Neuronal stem cell (in vitro differentiated cells): ENCODE measurements at regions not wholly inside any gene's neighbourhood (a gene's known extent, or its start where the extent isn't known, plus 50 kb on each side); places are given as distances from the start of the nearest gene placed in this dataset.

Source experiments
- DNase-seq: peaks from one replicate; pipeline ENCODE4 v3.0.0-alpha.2; 2013; ENCODE audit warnings: low spot score
- H2AFZ ChIP-seq: one replicate; pipeline ENCODE4 v1.6.1; 2013; ENCODE audit warnings: mild to moderate bottlenecking, low read length, inconsistent platforms
- H2AK5ac ChIP-seq: 2 replicates; pipeline ENCODE4 v1.6.1; 2013; ENCODE audit warnings: low read depth, mild to moderate bottlenecking, inconsistent platforms, low read length, moderate library complexity, mixed read lengths
- H2BK120ac ChIP-seq: 2 replicates; pipeline ENCODE4 v1.6.1; 2013; ENCODE audit warnings: low read depth, mild to moderate bottlenecking, inconsistent platforms, low read length, moderate library complexity, mixed read lengths
- H2BK12ac ChIP-seq: one replicate; pipeline ENCODE4 v1.6.1; 2013; ENCODE audit warnings: low read length, inconsistent platforms
- H2BK15ac ChIP-seq: 2 replicates; pipeline ENCODE4 v1.6.1; 2013; ENCODE audit warnings: mild to moderate bottlenecking, low read length, inconsistent platforms, mixed read lengths
- H2BK5ac ChIP-seq: one replicate; pipeline ENCODE4 v1.6.1; 2013; ENCODE audit warnings: inconsistent platforms, mild to moderate bottlenecking, low read length, moderate library complexity
- H3K14ac ChIP-seq: one replicate; pipeline ENCODE4 v1.6.1; 2013; ENCODE audit warnings: low read length, inconsistent platforms
- H3K18ac ChIP-seq: 2 replicates; pipeline ENCODE4 v1.6.1; 2013; ENCODE audit warnings: low read length, inconsistent platforms
- H3K23ac ChIP-seq: 2 replicates; pipeline ENCODE4 v1.6.1; 2013; ENCODE audit warnings: low read depth, mild to moderate bottlenecking, mixed read lengths, low read length, inconsistent platforms; ENCODE audit not compliant: poor library complexity
- H3K27ac ChIP-seq: replicated peaks from 3 replicates; pipeline ENCODE4 v1.5.1; 2013; ENCODE audit warnings: low read length, inconsistent platforms
- H3K27me3 ChIP-seq, 3 experiments: 2 replicates each; pipeline ENCODE4 v1.6.1; 2013; ENCODE audit warnings: low read length in 3 of 3, mild to moderate bottlenecking in 2 of 3, inconsistent platforms in 1 of 3, low read depth in 1 of 3, mixed read lengths in 1 of 3, moderate library complexity in 1 of 3; ENCODE audit not compliant: control insufficient read depth in 3 of 3, insufficient read depth in 3 of 3
- H3K36me3 ChIP-seq, 2 donors: replicated peaks in 1 of 2; 2 replicates each; pipeline ENCODE4 v1.6.1; 2013; ENCODE audit warnings: low read length in 2 of 2; ENCODE audit not compliant: control insufficient read depth in 2 of 2, insufficient read depth in 2 of 2
- H3K4ac ChIP-seq: 2 replicates; pipeline ENCODE4 v1.6.1; 2013; ENCODE audit warnings: inconsistent platforms, mild to moderate bottlenecking, low read length, moderate library complexity
- H3K4me1 ChIP-seq, 2 donors: 1 replicate in 1 of 2; 2 replicates in 1 of 2; pipeline ENCODE4 v1.6.1; 2013; ENCODE audit warnings: low read length in 2 of 2, low read depth in 1 of 2; ENCODE audit not compliant: control insufficient read depth in 2 of 2, insufficient read depth in 1 of 2
- H3K4me2 ChIP-seq: one replicate; pipeline ENCODE4 v1.6.1; 2013; ENCODE audit warnings: mild to moderate bottlenecking, low read length, inconsistent platforms; ENCODE audit not compliant: insufficient read depth, poor library complexity, severe bottlenecking
- H3K4me3 ChIP-seq, 2 donors: 2 replicates each; pipeline ENCODE4 v1.5.1; 2013; ENCODE audit warnings: low read length in 2 of 2, mild to moderate bottlenecking in 2 of 2, inconsistent platforms in 1 of 2, moderate library complexity in 1 of 2
- H3K79me1 ChIP-seq: one replicate; pipeline ENCODE4 v1.6.1; 2013; ENCODE audit warnings: low read depth, mild to moderate bottlenecking, inconsistent platforms, low read length, moderate library complexity
- H3K9ac ChIP-seq: one replicate; pipeline ENCODE4 v1.6.1; 2013; ENCODE audit warnings: mild to moderate bottlenecking, low read depth, low read length, inconsistent platforms; ENCODE audit not compliant: poor library complexity
- H3K9me3 ChIP-seq, 2 donors: replicated peaks in 1 of 2; 2 replicates each; pipeline versions ENCODE3 to v1.6.1; 2013; ENCODE audit warnings: low read length in 2 of 2, mild to moderate bottlenecking in 2 of 2, inconsistent platforms in 1 of 2, low read depth in 1 of 2, mixed read lengths in 1 of 2, moderate library complexity in 1 of 2; ENCODE audit not compliant: control insufficient read depth in 2 of 2, insufficient read depth in 1 of 2
- H4K8ac ChIP-seq: one replicate; pipeline ENCODE4 v1.6.1; 2013; ENCODE audit warnings: low read depth, mild to moderate bottlenecking, inconsistent platforms, low read length, moderate library complexity
- H4K91ac ChIP-seq: one replicate; pipeline ENCODE4 v1.6.1; 2013; ENCODE audit warnings: low read length, low read depth, mild to moderate bottlenecking, inconsistent platforms; ENCODE audit not compliant: poor library complexity
- WGBS, 2 donors: extraction: QIAGEN DNeasy Blood & Tissue Kit; methylation state at CpG; one replicate each; pipeline ENCODE4 v1.1.7; 2013; ENCODE audit warnings: missing lambda C conversion rate in 2 of 2, mixed read lengths in 1 of 2; ENCODE audit not compliant: insufficient read length in 2 of 2, insufficient replicate concordance in 1 of 2; ENCODE audit errors: extremely low coverage in 2 of 2; 5-methylcytosine and 5-hydroxymethylcytosine counted together

- H2AK5ac ChIP-seq, result no peak overlapping the region
- no peaks in the 10 kb centered on the region for H3K36me3 ChIP-seq
- no peak overlapping the region for H3K4me2 ChIP-seq
- no peaks in the 10 kb centered on the region for H3K79me1 ChIP-seq
- no peak overlapping the region for H3K4me3 ChIP-seq
- H3K4ac ChIP-seq, result no peak overlapping the region
- no peak overlapping the region for H3K9ac ChIP-seq
- H2BK5ac ChIP-seq, result no peak overlapping the region
- no peaks in the 10 kb centered on the region for H3K27me3 ChIP-seq
- no peak overlapping the region for H2BK15ac ChIP-seq
- no peak overlapping the region for H2BK120ac ChIP-seq
- no peak overlapping the region for H4K8ac ChIP-seq
- H3K14ac ChIP-seq, result no peak overlapping the region
- H3K23ac ChIP-seq, result no peak overlapping the region
- no peak overlapping the region for H2AFZ ChIP-seq
- peaks cover 0 to 2% of the 10 kb centered on the region in 2 donors for H3K9me3 ChIP-seq
- peaks cover 0 to 4% of the 10 kb centered on the region in 2 donors for H3K4me1 ChIP-seq
- H3K18ac ChIP-seq, result no peak overlapping the region
- no peak overlapping the region for H4K91ac ChIP-seq
- H2BK12ac ChIP-seq, result no peak overlapping the region
- no peak overlapping the region for H3K27ac ChIP-seq
- no peak for DNase-seq
- WGBS, 2 donors, result no CpG with 5 or more reads among the region's 5 CpGs
Measured at GRCh38 chr10:3672220-3672619, 112.8 kb downstream of the KLF6 start.

GRCh38 chr10:3671386-3671955, 113.5 kb downstream of the KLF6 start:
- Histone ChIP-seq H3K79me1 (no peaks in the 10 kb centered on the region), H3K36me3 (no peaks in the 10 kb centered on the region), H2AK5ac (peak overlapping the region; percentile 66), H4K8ac (no peak overlapping the region), H3K23ac (no peak overlapping the region), H3K14ac (no peak overlapping the region), H2BK15ac (no peak overlapping the region), H3K9ac (no peak overlapping the region), H3K4ac (no peak overlapping the region), H2BK120ac (no peak overlapping the region), H3K4me3 (no peak overlapping the region), H3K18ac (no peak overlapping the region), H2BK5ac (no peak overlapping the region), H3K4me1 (peaks cover 0 to 4% of the 10 kb centered on the region in 2 donors), H3K4me2 (no peak overlapping the region), H2BK12ac (no peak overlapping the region), H3K9me3 (peaks cover 0 to 2% of the 10 kb centered on the region in 2 donors), H3K27me3 (no peaks in the 10 kb centered on the region), H4K91ac (no peak overlapping the region), H2AFZ (no peak overlapping the region), H3K27ac (no peak overlapping the region)
- DNase-seq, result no peak
- WGBS, 2 donors, result no CpG with 5 or more reads among the region's 13 CpGs

GRCh38 chr10:3668966-3669330, 116.1 kb downstream of the KLF6 start:
- Histone ChIP-seq H3K79me1 (no peaks in the 10 kb centered on the region), H2BK12ac (no peak overlapping the region), H2BK120ac (no peak overlapping the region), H2BK5ac (no peak overlapping the region), H3K4ac (no peak overlapping the region), H3K27ac (no peak overlapping the region), H3K18ac (no peak overlapping the region), H3K9me3 (peaks cover 0 to 2% of the 10 kb centered on the region in 2 donors), H2BK15ac (no peak overlapping the region), H4K91ac (no peak overlapping the region), H3K23ac (no peak overlapping the region), H3K9ac (no peak overlapping the region), H3K4me1 (peaks cover 0 to 4% of the 10 kb centered on the region in 2 donors), H3K27me3 (no peaks in the 10 kb centered on the region), H3K4me3 (no peak overlapping the region), H3K14ac (no peak overlapping the region), H3K36me3 (no peaks in the 10 kb centered on the region), H2AK5ac (no peak overlapping the region), H4K8ac (no peak overlapping the region), H2AFZ (no peak overlapping the region), H3K4me2 (no peak overlapping the region)
- no peak for DNase-seq
- no CpG with 5 or more reads among the region's 4 CpGs for WGBS, 2 donors

- H3K27ac ChIP-seq, result no peak overlapping the region
- H3K14ac ChIP-seq, result no peak overlapping the region
- H2BK15ac ChIP-seq, result no peak overlapping the region
- H3K27me3 ChIP-seq, result no peaks in the 10 kb centered on the region
- no peaks in the 10 kb centered on the region for H3K79me1 ChIP-seq
- no peak for DNase-seq
- peaks cover 0 to 4% of the 10 kb centered on the region in 2 donors for H3K4me1 ChIP-seq
- no peak overlapping the region for H3K23ac ChIP-seq
- peak overlapping the region; percentile 8 for H3K18ac ChIP-seq
- H3K4me3 ChIP-seq, result no peak overlapping the region
- no peak overlapping the region for H3K9ac ChIP-seq
- H2AFZ ChIP-seq, result peak overlapping the region; percentile 59
- H3K4ac ChIP-seq, result no peak overlapping the region
- H3K4me2 ChIP-seq, result peak overlapping the region; percentile 26
- H2BK12ac ChIP-seq, result no peak overlapping the region
- no peak overlapping the region for H2BK120ac ChIP-seq
- peaks cover 0 to 2% of the 10 kb centered on the region in 2 donors for H3K9me3 ChIP-seq
- no CpG with 5 or more reads among the region's 21 CpGs for WGBS, 2 donors
- H3K36me3 ChIP-seq, result no peaks in the 10 kb centered on the region
- H2BK5ac ChIP-seq, result no peak overlapping the region
- no peak overlapping the region for H4K91ac ChIP-seq
- H4K8ac ChIP-seq, result no peak overlapping the region
- H2AK5ac ChIP-seq, result no peak overlapping the region
Measured at GRCh38 chr10:3668276-3668965, 116.6 kb downstream of the KLF6 start.
